ENCODE measurements at regions not wholly inside any gene's neighbourhood (a gene's known extent, or its start where the extent isn't known, plus 50 kb on each side); places are given as distances from the start of the nearest gene placed in this dataset.

- Histone ChIP-seq H3K4me3 (replicated peaks in 1 of 3; ENCODE audit: low read depth in 2 of 3, low read length in 3 of 3) (peak overlapping the region in 2 of 3 experiments; percentile 7 to 73), H3K27ac (ENCODE audit: low read depth in 1 of 2, low read length in 2 of 2) (no peak overlapping the region)
- H3K27ac Mint-ChIP-seq = no peak overlapping the region
Observed at GRCh38 chr10:42933448-42934340, 143.2 kb upstream of the RET start.

More at GRCh38 chr10:42933448-42934340, 143.2 kb upstream of the RET start:
- H3K4me1 ChIP-seq (ENCODE audit: control insufficient read depth in 1 of 2, insufficient read depth in 2 of 2, low read length in 2 of 2) = peaks cover 12 to 27% of the 10 kb centered on the region in 2 donors
- peak overlapping the region; percentile 72 for H2AFZ ChIP-seq (ENCODE audit: insufficient read depth, low read depth, low read length, poor library complexity, severe bottlenecking)
- peaks cover 0 to 29% of the 10 kb centered on the region in 2 donors for H3K27me3 ChIP-seq (ENCODE audit: control insufficient read depth in 2 of 2, insufficient read depth in 2 of 2, low read length in 2 of 2)
- peaks cover 0 to 9% (median 2%) of the 10 kb centered on the region in 7 donors for H3K9me3 Mint-ChIP-seq
- no peak for TF ChIP-seq CTCF (IDR thresholded peaks at IDR 0.05)
- WGBS (ENCODE audit: insufficient coverage) = 4% methylated on average over 49 of the region's 57 CpGs
- peaks cover 0 to 3% of the 10 kb centered on the region in 2 donors for H3K9me3 ChIP-seq (replicated peaks in 1 of 2; ENCODE audit: control insufficient read depth in 1 of 2, insufficient read depth in 1 of 2, low read length in 2 of 2)
- DNase-seq = peak in 1 of 3 donors; percentile 3
- H3K79me2 ChIP-seq (ENCODE audit: insufficient read depth, low read length) = no peaks in the 10 kb centered on the region
- peak overlapping the region; percentile 4 for H3K9ac ChIP-seq (ENCODE audit: insufficient read depth, low read length, poor library complexity, severe bottlenecking)
- H3K27me3 Mint-ChIP-seq (ENCODE audit: low read depth in 3 of 3) = peaks cover 28 to 39% (median 29%) of the 10 kb centered on the region in 3 donors
- H3K36me3 ChIP-seq (replicated peaks in 1 of 2; ENCODE audit: control insufficient read depth in 1 of 2, insufficient read depth in 2 of 2, low read length in 2 of 2) = no peaks in the 10 kb centered on the region
- H3K4me1 Mint-ChIP-seq = peaks cover 25% of the 10 kb centered on the region
- intact Hi-C loops (cut with micrococcal nuclease) = loop anchor here in 1 of 2 donors (10.0 kb wide), 1 partner anchor 81 kb away; no protein-coding TSS in a partner anchor
- H3K4me3 Mint-ChIP-seq = peak overlapping the region; percentile 86 to 95
- peak overlapping the region; percentile 82 for H3K4me2 ChIP-seq (replicated peaks; ENCODE audit: extremely low read depth, low read length, poor library complexity, severe bottlenecking)
- peaks cover 0 to 2% of the 10 kb centered on the region in 2 donors for H3K36me3 Mint-ChIP-seq
- H4K20me1 ChIP-seq (ENCODE audit: insufficient read depth, low read length) = no peaks in the 10 kb centered on the region
